ENCODE measurements at regions not wholly inside any gene's neighbourhood (a gene's known extent, or its start where the extent isn't known, plus 50 kb on each side); places are given as distances from the start of the nearest gene placed in this dataset.
"Not testable (repeated sequence)": the region's sequence is repeated elsewhere in the genome, so short reads cannot be mapped to it uniquely, and the experiment has no call there.

DNA sequence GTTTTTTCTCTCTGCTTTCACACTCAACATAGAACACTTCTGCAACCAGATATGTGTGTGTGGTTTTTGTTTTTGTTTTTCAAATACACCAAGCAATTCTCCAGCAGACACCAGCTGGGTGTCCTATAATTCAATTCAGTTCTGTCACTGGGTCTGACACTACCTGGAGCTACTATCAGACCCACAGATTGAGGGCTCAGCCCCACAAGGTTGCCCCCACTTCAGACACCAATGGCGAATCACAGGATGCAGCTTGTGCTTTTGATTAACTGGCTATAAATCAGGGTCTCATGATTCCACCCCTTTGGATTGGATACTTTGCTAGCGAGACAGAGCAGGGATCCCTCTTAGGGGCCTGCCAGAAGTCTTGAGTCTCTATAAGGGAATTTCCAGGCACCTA lies 462.2 kb upstream of the NRP1 start:
- DNase-seq (ENCODE audit: low read depth in 4 of 4, low spot score in 2 of 4), result no peak

DNA sequence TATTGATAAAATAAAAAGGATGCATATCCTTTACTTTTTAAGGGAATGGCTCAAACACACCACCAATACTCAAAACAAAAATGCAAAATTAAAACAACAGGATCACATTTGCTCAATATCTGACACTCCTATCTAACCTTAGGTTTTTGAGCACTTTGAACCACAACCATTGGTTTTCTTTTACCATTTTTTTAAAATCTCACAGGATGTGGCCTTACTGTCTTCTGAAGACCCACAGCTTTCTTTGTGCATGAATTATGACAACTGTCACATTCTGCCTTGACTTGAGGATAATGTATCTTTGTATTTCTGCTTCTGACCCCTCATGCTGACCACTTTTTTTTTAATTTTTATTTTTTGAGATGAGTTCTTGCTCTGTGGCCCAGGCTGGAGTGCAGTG lies 461.1 kb upstream of the NRP1 start:
- DNase-seq (ENCODE audit: low read depth in 4 of 4, low spot score in 2 of 4), result no peak

DNA sequence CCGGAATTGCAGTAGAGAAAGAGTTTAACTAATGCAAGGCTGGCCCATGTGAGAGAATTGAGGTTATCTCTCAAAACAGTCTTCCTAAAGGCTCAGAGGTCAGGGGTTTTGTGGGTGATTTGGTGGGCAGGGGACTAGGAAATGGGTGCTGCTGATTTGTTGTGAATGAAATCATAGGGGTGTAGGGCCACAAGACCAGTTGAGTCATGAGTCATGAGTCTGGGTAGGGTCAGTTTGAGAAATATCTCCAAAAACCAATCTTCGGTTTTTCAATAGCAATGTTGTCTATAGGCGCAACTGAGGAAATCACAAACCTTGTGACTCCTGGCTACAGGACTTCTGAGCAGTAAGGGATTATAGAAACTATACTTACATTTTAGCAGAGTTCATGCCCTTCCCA lies 460.0 kb upstream of the NRP1 start:
- DNase-seq (ENCODE audit: low read depth in 4 of 4, low spot score in 2 of 4), result no peak

DNA sequence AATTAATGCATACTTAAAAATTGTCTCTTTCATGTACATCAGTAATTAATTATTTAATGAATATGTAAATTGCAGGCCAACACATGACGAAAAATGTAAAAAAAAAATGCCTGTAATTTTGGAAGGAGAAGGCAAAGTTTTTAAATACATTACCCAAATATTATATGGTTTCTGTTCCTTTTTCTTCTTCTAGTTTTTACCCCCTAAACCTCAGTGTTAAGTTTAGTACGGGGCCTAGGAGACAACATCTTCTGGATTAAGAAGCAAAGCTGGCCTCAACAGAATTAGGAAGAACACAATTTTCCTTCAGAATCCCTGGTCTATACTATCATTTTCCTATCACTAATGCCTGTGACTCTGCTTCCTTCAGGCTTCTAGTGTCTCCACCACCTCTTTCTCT lies 459.3 kb upstream of the NRP1 start:
- DNase-seq (ENCODE audit: low read depth in 4 of 4, low spot score in 2 of 4), result no peak

DNA sequence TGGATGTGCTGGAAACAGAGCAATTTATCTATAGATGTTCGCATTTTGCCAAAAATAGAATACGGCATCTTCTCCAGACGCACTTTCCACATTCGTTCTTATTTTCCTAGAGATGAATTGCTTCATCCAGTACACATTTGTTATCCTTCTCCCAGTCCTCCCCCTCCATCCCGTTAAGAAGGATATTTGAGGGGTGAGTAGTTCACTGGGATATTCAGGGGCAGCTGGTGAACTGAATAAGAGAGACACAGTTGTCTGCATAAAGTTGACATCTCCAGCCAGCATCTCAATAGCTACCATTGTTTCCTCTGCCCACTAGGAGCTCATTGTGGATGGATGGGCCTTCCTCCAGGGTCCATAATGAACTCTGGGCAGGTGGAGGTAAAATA lies 456.8 kb upstream of the NRP1 start:
- no peak for DNase-seq (ENCODE audit: low read depth in 4 of 4, low spot score in 2 of 4)

DNA sequence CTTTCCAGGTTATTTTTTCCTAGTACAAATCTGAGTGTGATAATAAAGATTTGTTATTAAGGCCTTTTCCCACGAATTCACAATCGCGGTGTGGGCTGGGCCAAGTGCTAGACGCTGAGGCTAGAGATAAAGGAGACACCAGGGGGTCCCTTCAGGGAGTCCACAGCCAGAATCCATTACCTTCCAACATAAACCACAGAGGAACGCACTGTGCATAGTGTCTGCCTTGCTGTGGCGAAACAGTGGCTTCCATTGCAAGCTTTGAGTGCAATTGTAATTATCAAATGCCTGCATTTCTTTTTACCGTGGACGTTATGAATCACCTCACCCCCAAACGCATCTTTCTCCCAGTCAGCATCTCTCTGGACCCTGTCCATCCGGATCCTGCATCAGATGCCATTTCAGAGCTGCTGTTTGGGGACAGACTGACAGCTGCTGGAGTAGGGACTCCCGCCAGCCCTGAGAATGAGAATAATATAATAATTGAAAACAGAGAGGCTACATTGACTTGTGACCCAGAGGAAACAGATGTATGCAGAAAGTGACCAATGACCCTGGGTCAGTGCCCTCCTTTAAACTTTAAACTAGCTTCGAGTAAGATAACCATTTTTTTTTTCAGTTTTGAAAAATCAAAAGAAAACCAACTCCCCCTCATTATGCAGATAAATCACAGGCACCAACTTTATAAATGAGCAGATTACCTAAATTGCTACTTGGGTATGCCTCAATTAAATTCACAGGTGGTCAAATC lies 456.2 kb upstream of the NRP1 start:
- DNase-seq (ENCODE audit: low read depth in 4 of 4, low spot score in 2 of 4), result no peak

DNA sequence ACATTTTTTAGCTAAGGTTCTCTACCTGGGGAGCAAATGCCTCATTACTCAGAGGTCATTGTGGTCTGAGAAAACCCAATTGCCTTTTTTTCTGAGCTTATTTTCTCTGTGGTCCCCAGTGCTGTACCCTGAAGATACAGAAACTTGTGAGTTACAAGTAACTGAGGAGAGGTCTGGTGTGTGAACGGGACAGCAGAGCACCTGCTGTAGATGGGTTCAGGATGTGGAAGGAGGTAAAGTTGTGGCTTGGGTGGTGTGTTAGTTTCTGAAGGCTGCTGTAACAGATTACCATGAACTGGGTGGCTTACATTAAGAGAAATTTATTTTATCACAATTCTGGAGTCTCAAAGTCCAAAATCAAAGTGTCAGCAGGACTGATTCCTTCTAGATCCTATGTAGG lies 449.1 kb upstream of the NRP1 start:
- no peak for DNase-seq (ENCODE audit: low read depth in 4 of 4, low spot score in 2 of 4)

DNA sequence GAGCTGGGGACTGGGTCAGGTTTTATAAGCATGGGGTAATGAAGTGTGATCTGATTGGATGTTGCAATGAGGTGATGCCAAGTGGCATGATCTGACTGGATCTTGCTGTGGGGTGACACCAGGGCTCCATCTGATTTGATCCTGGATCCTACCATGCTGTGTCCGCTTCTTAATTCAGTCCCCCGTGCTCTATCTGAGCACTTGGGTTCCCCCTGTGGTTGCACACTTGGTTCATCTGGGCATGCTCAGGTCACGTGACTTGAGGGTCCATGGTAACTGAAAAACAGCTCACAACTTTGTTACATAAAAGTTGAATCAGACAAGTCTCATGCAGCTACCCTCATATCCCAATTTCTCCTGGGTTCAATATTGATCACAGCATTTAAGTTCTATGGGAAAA lies 448.6 kb upstream of the NRP1 start:
- no peak for DNase-seq (ENCODE audit: low read depth in 4 of 4, low spot score in 2 of 4)

DNA sequence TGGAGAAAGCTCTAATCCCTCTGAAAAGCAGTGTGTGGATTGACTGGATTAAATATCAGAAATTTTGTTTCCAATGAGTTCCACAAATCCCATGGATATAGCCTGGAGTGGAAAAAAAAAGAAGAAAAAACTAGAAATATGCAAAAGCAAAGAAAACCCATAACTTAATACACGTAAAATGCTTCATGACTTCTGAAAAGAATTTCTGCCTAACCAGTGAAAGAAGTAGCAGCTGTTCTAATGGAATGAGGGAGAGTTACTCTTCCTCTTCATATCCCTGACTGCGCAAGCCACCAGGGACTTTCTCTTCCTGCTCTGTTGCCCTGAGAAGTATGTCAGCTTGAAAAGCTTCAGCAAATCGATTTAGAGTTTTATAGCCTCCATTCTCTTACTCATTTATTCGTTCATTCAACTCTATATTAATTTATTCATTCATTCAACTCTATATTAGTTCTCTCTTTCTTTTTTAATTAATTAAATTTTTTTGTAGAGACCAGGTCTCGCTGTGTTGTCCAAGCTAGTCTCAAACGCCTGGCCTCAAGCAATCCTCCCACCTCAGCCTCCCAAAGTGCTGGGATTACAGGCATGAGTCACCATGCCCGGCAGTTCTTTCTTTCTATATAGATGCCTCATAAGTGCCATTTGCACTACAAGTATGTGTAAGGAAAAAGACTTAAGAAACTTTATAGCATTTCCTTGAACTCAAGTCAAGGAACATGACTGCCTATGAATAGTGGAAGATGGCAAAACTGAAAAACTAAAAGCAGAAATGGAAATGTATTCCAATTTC lies 447.3 kb upstream of the NRP1 start:
- no peak for DNase-seq (ENCODE audit: low read depth in 4 of 4, low spot score in 2 of 4)

DNA sequence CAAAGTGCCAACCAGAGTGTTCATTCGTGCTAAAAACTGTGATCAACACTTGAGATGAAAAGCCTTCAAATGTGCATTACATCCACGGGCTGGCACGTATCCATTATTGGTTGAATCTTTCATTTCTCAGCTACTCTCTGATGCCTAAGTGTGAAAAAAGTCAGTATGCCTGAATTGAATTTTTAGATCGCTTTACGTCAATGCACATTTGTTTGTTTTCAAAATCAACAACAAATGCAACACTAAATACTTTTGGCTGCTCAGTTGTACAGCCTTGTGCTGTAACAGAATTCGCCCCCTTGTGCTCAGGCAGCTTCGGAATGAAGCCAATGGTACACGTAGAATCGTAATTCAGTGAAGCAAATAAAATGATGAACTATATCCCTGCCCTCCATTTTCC lies 446.5 kb upstream of the NRP1 start:
- DNase-seq (ENCODE audit: low read depth in 4 of 4, low spot score in 2 of 4), result no peak

DNA sequence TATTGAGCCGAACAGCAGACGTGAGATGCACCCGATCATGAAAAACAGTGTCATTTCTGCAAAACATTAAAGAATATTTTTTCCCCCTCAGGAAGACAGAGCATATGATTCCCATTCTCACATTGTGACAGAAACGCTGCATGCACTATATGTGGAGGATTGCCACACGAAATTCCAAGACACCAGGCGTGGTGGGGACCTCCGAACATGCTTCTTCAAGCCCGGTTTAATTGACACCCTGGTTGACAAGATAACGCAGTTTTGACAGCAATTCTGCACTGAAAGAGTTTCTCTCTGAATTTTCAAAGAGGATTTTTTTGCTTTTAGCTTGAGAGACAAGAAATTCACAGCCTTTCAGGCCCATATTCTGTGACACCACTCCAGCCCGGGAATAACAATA lies 442.8 kb upstream of the NRP1 start:
- no peak for DNase-seq (ENCODE audit: low read depth in 4 of 4, low spot score in 2 of 4)

DNA sequence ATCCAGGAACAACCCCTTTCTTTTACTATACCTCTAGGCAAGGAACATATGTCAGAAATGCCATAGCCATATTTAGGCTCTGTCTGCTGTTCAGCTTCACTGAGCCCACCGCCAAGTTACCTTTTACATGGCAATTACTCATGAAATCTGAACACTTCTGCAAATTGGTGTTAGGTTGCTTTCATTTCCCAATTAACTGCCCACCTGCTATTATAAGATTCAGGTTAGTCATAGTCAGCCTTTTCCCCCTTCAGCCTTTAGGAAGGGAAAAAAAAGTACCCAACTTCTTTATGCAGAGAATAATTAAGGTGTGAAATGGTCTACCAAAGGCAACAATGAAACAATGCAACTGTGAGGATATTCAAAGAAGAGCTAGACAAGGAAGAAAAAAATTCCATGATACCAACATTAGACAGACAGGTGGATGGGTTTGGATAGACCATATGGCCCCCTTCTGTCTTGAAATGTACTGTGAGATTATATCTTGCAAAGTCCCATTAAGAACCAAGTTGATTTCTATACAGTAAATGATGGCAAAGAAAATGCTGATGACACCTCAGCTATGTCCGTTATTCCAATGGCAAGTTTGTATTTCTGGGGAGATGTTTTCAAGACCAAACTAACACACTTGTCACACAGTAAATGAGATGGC lies 442.1 kb upstream of the NRP1 start:
- no peak for DNase-seq (ENCODE audit: low read depth in 4 of 4, low spot score in 2 of 4)

DNA sequence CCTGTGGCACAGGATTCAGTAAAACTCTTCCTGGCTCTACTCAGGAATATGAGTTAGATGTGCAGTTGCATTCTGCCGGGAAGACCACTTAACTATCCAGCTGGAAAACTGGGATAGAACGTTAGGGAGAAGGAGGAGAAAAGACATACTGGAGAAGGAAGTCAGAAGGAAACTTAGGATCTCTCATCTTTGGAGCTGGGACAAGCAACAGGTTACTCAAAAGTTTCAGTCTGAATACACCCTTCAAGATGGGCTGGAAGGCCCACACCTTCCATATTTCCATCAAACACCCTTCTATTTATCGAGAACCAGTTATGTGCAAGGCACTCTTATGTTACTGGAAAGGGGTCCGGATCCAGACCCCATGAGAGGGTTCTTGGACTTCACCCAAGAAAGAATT lies 440.4 kb upstream of the NRP1 start:
- DNase-seq (ENCODE audit: low read depth in 4 of 4, low spot score in 2 of 4), result no peak

DNA sequence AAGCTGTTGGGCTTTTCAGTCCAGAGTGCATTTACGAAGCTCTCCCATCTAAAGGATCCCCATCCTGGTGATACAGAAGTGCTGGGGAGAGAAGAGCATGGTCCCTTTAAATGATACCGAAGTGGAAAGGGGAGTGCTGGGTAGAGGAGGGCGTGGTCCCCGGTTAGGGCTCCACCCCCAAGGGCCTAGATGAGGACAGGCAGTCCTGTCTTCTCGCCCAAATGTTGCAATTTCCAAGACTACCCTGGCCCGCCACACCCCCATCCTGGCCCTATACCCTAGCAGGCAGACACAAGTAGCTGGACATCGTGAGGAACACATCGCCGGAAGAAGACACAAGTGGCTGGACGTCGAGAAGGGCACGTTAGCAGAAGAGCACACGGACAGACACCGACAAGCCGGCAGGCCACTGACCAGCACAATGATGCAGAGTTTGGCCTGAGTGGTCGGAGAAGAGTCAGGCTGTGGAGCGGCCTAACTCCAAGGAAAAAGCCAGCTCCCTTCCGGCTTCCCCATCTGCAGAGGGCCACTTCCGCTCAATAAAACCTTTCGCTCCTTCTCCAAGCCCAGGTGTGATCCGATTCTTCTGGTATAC lies 439.5 kb upstream of the NRP1 start:
- DNase-seq (ENCODE audit: low read depth in 4 of 4, low spot score in 2 of 4), result no peak

DNA sequence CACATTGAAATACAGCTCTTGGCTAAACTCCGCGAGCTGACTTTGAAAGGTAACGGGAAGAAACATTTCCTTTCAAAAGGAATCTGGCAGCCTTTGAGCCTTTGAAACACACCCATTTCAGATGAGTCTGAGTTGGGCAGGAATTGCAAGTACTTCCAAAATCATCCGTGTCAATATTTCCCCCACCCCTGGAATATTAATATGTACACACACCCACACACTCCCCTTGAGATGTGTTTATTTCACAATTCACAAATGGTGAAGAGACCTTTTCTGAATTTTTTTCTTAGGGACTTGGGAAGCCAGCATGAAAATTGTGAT lies 438.7 kb upstream of the NRP1 start:
- DNase-seq (ENCODE audit: low read depth in 4 of 4, low spot score in 2 of 4), result peak in 1 of 4 donors; percentile 39

DNA sequence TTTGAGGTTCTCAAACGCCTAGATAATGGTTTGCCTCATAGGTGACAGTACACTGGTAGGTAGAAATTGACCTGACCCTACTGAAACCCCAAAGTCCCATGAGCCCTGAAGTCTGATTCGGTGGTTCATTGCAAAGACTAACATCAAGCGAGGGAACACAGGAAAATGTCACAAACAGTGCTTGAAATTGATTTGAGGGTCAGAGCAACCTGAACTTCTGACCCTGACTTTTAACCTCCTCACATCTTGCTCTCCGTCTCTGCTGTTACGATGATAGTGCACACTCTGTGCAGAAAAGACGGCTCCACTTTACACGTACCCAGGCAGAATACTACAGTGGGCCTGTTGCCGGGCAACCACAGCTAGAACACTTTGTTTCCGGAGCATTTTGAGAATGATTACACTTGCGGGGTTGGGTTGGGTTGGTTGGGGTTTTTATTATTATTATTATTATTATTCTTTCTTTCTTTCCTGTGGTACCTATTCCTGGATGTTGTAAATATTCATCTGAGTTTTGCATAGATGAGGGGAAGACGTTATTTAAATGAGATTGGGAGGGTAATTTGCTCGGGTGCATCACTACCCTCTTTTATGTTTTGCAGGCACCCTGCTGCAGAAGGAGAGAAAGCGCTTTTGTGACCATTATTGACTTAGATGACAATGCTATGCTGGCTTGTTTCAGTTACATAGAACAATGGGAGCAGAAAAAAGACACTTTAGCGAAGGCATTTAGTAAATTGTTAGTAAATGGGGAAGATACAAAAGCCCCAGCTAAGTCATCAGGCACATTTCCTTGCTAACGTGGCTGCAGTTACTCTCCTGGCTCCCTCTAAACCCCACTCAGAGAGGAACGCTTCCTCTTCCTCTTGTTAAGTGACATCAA lies 438.1 kb upstream of the NRP1 start:
- DNase-seq (ENCODE audit: low read depth in 4 of 4, low spot score in 2 of 4), result no peak

DNA sequence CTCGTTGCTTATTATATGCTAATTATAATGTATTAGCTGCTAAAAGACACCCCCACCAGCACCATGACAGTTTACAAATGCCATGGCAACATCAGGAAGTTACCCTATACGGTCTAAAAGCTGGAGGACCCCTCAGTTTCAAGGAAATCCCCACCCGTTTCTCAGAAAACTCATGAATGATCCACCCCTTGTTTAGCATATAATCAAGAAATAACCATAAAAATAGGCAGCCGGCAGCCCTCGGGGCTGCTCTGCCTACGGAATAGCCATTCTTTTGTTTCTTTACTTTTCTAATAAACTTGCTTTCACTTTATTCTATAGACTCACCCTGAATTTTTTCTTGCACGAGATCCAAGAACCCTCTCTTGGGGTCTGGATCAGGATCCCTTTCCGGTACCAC lies 437.4 kb upstream of the NRP1 start:
- DNase-seq (ENCODE audit: low read depth in 4 of 4, low spot score in 2 of 4), result not testable (repeated sequence)

DNA sequence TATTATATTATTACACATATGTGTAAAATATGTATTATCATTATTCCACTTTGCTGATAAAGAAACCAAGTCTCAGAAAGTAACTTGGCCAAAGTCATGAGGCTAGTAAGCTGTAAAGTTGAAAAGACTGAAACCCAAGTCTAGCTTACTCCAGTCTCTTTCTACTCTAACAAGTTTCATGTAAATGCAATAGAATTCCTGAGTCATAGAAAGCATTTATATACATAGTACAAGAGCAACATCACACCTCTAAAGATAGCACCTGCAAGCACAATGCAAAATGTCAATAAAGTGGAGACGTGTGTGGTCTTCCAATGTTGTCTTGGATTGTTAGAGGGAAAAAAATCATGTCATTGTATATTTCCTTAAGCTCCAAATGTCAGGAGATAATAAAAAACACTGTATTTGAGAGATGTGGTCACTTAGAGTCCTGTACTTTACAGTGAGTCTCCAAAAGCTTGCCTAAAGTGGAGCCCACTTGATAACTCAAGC lies 430.3 kb upstream of the NRP1 start:
- no peak for DNase-seq (ENCODE audit: low read depth in 4 of 4, low spot score in 2 of 4)

DNA sequence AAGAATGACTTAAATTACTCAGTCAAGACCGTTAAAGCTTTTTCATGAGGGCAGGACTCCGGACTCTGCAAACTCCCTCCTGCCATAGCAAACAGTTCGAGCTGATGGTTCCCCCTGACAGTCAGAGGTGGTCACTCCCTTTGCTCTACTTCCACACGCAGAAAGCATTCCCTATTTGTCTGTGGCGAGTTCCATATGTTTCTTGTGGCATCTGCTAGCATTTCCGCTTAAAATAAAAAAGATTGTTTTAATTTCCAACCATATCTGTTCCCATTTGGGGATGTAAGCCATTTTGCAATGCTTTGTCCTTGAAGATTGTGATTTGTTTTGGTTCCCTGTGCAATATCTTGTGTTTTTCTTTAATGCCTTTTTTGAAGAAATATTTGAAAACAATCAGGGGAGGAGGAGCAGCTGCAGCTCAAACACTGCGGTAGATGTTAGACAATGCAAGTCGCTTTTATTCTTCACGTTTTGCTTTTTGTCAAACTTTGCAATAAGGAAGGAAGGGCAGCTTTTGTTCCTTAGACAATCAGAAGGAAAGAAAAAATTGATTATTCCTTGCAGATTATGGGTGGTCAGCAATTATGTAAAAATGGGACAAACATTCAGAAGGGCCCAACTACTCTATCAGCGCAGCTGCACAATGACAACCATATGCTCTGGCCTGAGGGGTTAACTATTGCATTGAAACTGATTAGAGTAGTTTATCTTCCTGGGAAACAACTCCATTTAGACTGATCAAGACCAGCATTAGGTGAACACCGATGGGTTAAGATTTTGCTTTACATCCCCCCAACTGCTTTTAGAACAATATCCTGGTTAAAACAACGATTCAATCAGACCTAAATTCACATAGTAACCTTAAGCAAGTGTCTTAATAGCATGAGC lies 425.8 kb upstream of the NRP1 start:
- DNase-seq (ENCODE audit: low read depth in 4 of 4, low spot score in 2 of 4), result no peak

DNA sequence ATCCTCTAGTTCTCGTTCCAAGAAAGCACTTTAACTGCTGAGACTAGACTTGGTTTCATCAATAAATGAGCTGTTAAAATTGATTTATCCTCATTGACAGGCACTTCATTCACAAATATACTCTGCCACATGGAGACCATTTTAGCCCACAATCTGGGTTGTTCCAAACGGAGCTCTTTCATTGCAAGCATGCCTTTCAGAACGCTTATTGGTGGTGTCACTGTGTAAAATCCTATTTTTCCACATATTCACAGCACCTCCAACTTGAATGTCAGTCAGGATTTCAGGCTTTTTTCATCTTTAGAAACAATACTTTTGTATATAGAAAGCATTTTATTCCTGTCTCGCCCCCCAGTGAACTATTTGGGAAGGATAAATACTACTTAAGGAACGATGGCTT lies 424.7 kb upstream of the NRP1 start:
- no peak for DNase-seq (ENCODE audit: low read depth in 4 of 4, low spot score in 2 of 4)

Data from left renal cortex interstitium (tissue), 4 donors.